Suprapubic skin (tissue), 4 donors: ENCODE measurements at regions not wholly inside any gene's neighbourhood (a gene's known extent, or its start where the extent isn't known, plus 50 kb on each side); places are given as distances from the start of the nearest gene placed in this dataset.

Source experiments
- CTCF ChIP-seq, 2 donors: fragments of 200-600 bp in 1 of 2; fragments of 450-650 bp in 1 of 2; sonication (generic) in 1 of 2; IDR thresholded peaks; one replicate each; pipeline ENCODE4 v1.5.1; 2016 to 2019; ENCODE audit warnings: antibody characterized with exemption in 2 of 2, mild to moderate bottlenecking in 1 of 2, moderate library complexity in 1 of 2
- POLR2A ChIP-seq, 2 donors: fragments of 450-650 bp; IDR thresholded peaks; one replicate each; pipeline ENCODE4 v1.6.1; 2017; ENCODE audit warnings: antibody characterized with exemption in 2 of 2, mild to moderate bottlenecking in 2 of 2, moderate library complexity in 2 of 2
- POLR2AphosphoS5 ChIP-seq, 3 donors: sonication (generic); formaldehyde crosslinking; IDR thresholded peaks; one replicate each; pipeline ENCODE4 v1.6.1; 2017; ENCODE audit warnings: antibody characterized with exemption in 3 of 3

DNA sequence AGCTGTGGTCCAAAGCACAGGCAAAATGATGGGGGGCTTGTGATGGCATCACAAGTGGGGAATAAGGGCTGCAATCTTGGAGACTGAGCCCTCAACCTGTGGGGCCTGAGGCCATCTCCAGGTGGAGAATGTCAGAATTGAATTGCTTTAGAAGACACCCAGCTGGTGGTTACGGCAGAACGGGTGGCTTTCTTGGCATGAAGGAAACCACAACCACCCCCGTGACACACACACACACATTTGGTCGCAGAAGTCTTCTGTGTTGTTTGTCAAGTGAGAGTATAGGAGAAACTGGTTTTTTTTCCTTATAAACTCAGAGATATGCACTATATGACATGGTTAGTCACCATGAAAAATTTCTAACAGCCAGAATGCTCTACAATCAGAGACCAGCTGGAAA lies 139.5 kb upstream of the CDH4 start:
- TF ChIP-seq CTCF (IDR thresholded peaks at IDR 0.05) (no peak), POLR2A (IDR thresholded peaks at IDR 0.05) (no peak), POLR2AphosphoS5 (IDR thresholded peaks at IDR 0.05) (no peak)
